ENCODE measurements at regions not wholly inside any gene's neighbourhood (a gene's known extent, or its start where the extent isn't known, plus 50 kb on each side); places are given as distances from the start of the nearest gene placed in this dataset.

DNA sequence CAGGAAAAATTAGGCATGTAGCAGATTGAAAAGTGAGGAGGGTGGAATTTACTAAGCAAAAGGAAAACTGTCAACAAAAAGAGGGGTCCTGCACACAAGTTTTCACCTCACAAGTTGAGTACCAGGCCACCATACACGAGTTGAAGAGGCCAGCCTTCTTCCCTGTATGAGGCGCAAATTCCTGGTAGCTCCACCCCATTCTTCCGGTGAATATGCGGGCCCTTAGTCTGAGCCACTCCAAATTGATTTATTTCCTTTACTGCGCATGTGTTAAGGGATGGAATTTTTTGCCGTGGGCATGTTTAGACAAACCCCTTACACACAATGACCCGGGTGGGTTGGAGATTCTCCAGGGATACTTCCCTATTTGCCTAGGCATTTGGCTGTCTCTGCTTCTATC lies 942.1 kb upstream of the GRIA3 start:
- TF ChIP-seq CTCF (IDR thresholded peaks at IDR 0.05; ENCODE audit: low read depth, low read length) (no peak), EZH2phosphoT487 (IDR thresholded peaks at IDR 0.05; ENCODE audit: low read depth) (no peak)
